Body of pancreas (tissue), 4 donors: ENCODE measurements at regions not wholly inside any gene's neighbourhood (a gene's known extent, or its start where the extent isn't known, plus 50 kb on each side); places are given as distances from the start of the nearest gene placed in this dataset.
"Not testable (repeated sequence)": the region's sequence is repeated elsewhere in the genome, so short reads cannot be mapped to it uniquely, and the experiment has no call there.

ENCODE experiments used
- CTCF ChIP-seq, 7 experiments: fragments of 450-650 bp in 4 of 7; fragments of 200-600 bp in 3 of 7; sonication (generic) in 3 of 7; IDR thresholded peaks; one replicate each; pipeline ENCODE4 v1.5.1; 2016 to 2019; ENCODE audit warnings: antibody characterized with exemption in 7 of 7
- POLR2A ChIP-seq, 3 donors: fragments of 450-650 bp; IDR thresholded peaks; one replicate each; pipeline ENCODE4 v1.6.1; 2016; ENCODE audit warnings: antibody characterized with exemption in 3 of 3, mild to moderate bottlenecking in 2 of 3

GRCh38 chr5:37207-37606 is 54.8 kb upstream of the PLEKHG4B start:
- not testable (repeated sequence) for TF ChIP-seq CTCF, POLR2A (IDR thresholded peaks at IDR 0.05)
